GM12878 (cell line): ENCODE measurements at regions not wholly inside any gene's neighbourhood (a gene's known extent, or its start where the extent isn't known, plus 50 kb on each side); places are given as distances from the start of the nearest gene placed in this dataset.

ENCODE experiments used
- ATAC-seq: fragments of 200-7000 bp; cut with Tn5 transposase; 3 replicates; pipeline ENCODE4 v1.9.1; 2020; ENCODE audit warnings: mild to moderate bottlenecking, moderate library complexity
- BruUV-seq: library from RNA; stranded (reverse); fragments of 400-500 nt; replicated peaks from 2 replicates; lab custom pipeline; 2021; lab: Mats Ljungman, UMichigan
- CTCF ChIA-PET: fragments of 300-600 bp; sonication (Branson Sonifier 250); formaldehyde crosslinking; extraction: SDS; loops from one replicate; lab custom pipeline; 2021; ENCODE audit warnings: inconsistent platforms; lab: Yijun Ruan, JAX
- POLR2A ChIA-PET: fragments of 350-600 bp; formaldehyde crosslinking; extraction: SDS; loops from one replicate; lab custom pipeline; 2021; ENCODE audit warnings: inconsistent platforms; lab: Charles Lee
- RAD21 ChIA-PET: fragments of 300-600 bp; sonication (Branson Sonifier 250); formaldehyde crosslinking; loops from one replicate; lab custom pipeline; 2023; ENCODE audit warnings: antibody characterized with exemption; ENCODE audit not compliant: unreplicated experiment; lab: Charles Lee
- SMC1A ChIA-PET: fragments of 300-600 bp; sonication (Branson Sonifier 250); formaldehyde crosslinking; loops from one replicate; lab custom pipeline; 2023; ENCODE audit not compliant: unreplicated experiment, uncharacterized antibody; lab: Charles Lee
- DNase-seq: peaks from one replicate; pipeline ENCODE4 v3.0.0-alpha.2; 2011; ENCODE audit warnings: low read depth, low spot score
- FAIRE-seq: peaks from 3 replicates; lab custom pipeline; 2011; peaks lifted over from hg19 to GRCh38; lab: Jason Lieb, UNC
- H2AFZ ChIP-seq: 2 replicates; pipeline ENCODE4 v1.6.0; 2011; ENCODE audit warnings: low read depth, low read length, control low read depth; ENCODE audit not compliant: control insufficient read depth
- H3K27ac ChIP-seq: 2 replicates; pipeline ENCODE4 v1.5.1; 2011; ENCODE audit warnings: control low read depth; ENCODE audit not compliant: control insufficient read depth, insufficient read depth
- H3K27me3 ChIP-seq, 2 experiments: replicated peaks in 1 of 2; 2 replicates each; pipeline versions ENCODE4 v1.6.0 to v1.6.1; 2011; ENCODE audit warnings: low read length in 1 of 2; ENCODE audit not compliant: control insufficient read depth in 2 of 2, insufficient read depth in 2 of 2
- H3K36me3 ChIP-seq, 2 experiments: 2 replicates each; pipeline ENCODE4 v1.5.1; 2011; ENCODE audit warnings: low read length in 1 of 2; ENCODE audit not compliant: control insufficient read depth in 2 of 2, insufficient read depth in 2 of 2
- H3K4me1 ChIP-seq: 2 replicates; pipeline ENCODE4 v1.6.1; 2011; ENCODE audit warnings: mild to moderate bottlenecking, low read length, moderate library complexity, mixed read lengths; ENCODE audit not compliant: control insufficient read depth, insufficient read depth
- H3K4me2 ChIP-seq: 2 replicates; pipeline ENCODE4 v1.6.0; 2011; ENCODE audit warnings: control low read depth; ENCODE audit not compliant: control insufficient read depth, insufficient read depth
- H3K4me3 ChIP-seq: fragments of 200-600 bp; sonication (generic); 2 replicates; pipeline ENCODE4 v1.5.1; 2016
- H3K79me2 ChIP-seq: 2 replicates; pipeline ENCODE4 v1.6.0; 2011; ENCODE audit warnings: low read length; ENCODE audit not compliant: control insufficient read depth, insufficient read depth
- H3K9ac ChIP-seq: 2 replicates; pipeline ENCODE4 v1.8.0; 2011; ENCODE audit warnings: low read length, control low read depth, mixed read lengths; ENCODE audit not compliant: control insufficient read depth, insufficient read depth
- H3K9me3 ChIP-seq: replicated peaks from 3 replicates; pipeline ENCODE4 v1.5.1; 2011; ENCODE audit warnings: mild to moderate bottlenecking, low read length; ENCODE audit not compliant: control insufficient read depth, insufficient read depth
- H4K20me1 ChIP-seq: 2 replicates; pipeline ENCODE4 v1.6.0; 2011; ENCODE audit not compliant: control insufficient read depth, insufficient read depth
- ATF2 ChIP-seq: IDR thresholded peaks from 2 replicates; pipeline ENCODE4 v1.6.1; 2012; ENCODE audit warnings: low read length, inconsistent platforms
- ATF3 ChIP-seq: IDR thresholded peaks from 2 replicates; pipeline ENCODE4 v1.6.1; 2011; ENCODE audit warnings: low read depth, mild to moderate bottlenecking, low read length, moderate library complexity, borderline replicate concordance; ENCODE audit errors: extremely low read depth
- BCL11A ChIP-seq: IDR thresholded peaks from 2 replicates; pipeline ENCODE4 v1.6.1; 2011; ENCODE audit warnings: low read depth, low read length
- BHLHE40 ChIP-seq, 2 experiments: fragments of 450-650 bp in 1 of 2; IDR thresholded peaks; 2 replicates each; pipeline ENCODE4 v1.6.1; 2011 to 2017; ENCODE audit warnings: low read depth in 2 of 2, borderline replicate concordance in 1 of 2, improper control_type of control experiment in 1 of 2, low read length in 1 of 2, mild to moderate bottlenecking in 1 of 2
- BMI1 ChIP-seq: fragments of 450-650 bp; IDR thresholded peaks from 2 replicates; pipeline ENCODE4 v1.6.1; 2016; ENCODE audit warnings: mild to moderate bottlenecking, moderate library complexity, borderline replicate concordance
- EED ChIP-seq: sonication (generic); IDR thresholded peaks from 2 replicates; pipeline ENCODE4 v1.6.1; 2016; ENCODE audit warnings: antibody characterized with exemption, low read depth
- ESRRA ChIP-seq: IDR thresholded peaks from 2 replicates; pipeline ENCODE4 v1.6.1; 2012; ENCODE audit warnings: mild to moderate bottlenecking, low read length, improper control_type of control experiment
- PAX8 ChIP-seq: fragments of 450-650 bp; IDR thresholded peaks from 2 replicates; pipeline ENCODE4 v1.6.1; 2017; ENCODE audit warnings: mild to moderate bottlenecking, moderate library complexity
- RAD51 ChIP-seq: fragments of 450-650 bp; IDR thresholded peaks from 2 replicates; pipeline ENCODE4 v1.6.1; 2016; ENCODE audit warnings: moderate library complexity, mild to moderate bottlenecking, inconsistent platforms
- SKIL ChIP-seq: fragments of 450-650 bp; IDR thresholded peaks from 2 replicates; pipeline ENCODE4 v1.6.1; 2017; ENCODE audit warnings: mild to moderate bottlenecking, low read depth, inconsistent platforms; ENCODE audit not compliant: poor library complexity, severe bottlenecking
- YY1 ChIP-seq: IDR thresholded peaks from 2 replicates; pipeline ENCODE4 v1.6.1; 2011; ENCODE audit warnings: low read depth, mild to moderate bottlenecking, low read length
- ZNF592 ChIP-seq: fragments of 450-650 bp; IDR thresholded peaks from 2 replicates; pipeline ENCODE4 v1.6.1; 2017; ENCODE audit warnings: mild to moderate bottlenecking, moderate library complexity
- ZNF687 ChIP-seq: fragments of 450-650 bp; IDR thresholded peaks from 2 replicates; pipeline ENCODE4 v1.6.1; 2017; ENCODE audit warnings: mild to moderate bottlenecking, moderate library complexity
- WGBS: methylation state at CpG from one replicate; pipeline ENCODE4 v1.1.6; 2016; ENCODE audit warnings: low lambda C conversion rate; ENCODE audit not compliant: insufficient replicate concordance, insufficient coverage; ENCODE audit errors: missing lambda C conversion rate; 5-methylcytosine and 5-hydroxymethylcytosine counted together
- in situ Hi-C: fragments of 300-500 bp; cut with MboI; formaldehyde crosslinking; loops from 9 replicates; pipeline ENCODE4 v1.14.3; 2018; ENCODE audit warnings: mixed read lengths
- intact Hi-C: fragments of 100-400 bp; cut with micrococcal nuclease; formaldehyde crosslinking; loops from one replicate; pipeline ENCODE4 v1.14.2; 2022; ENCODE audit not compliant: unreplicated experiment

- Histone ChIP-seq H3K4me3 (no peak overlapping the region), H4K20me1 (no peaks in the 10 kb centered on the region), H3K36me3 (no peaks in the 10 kb centered on the region), H2AFZ (no peak overlapping the region), H3K4me2 (no peak overlapping the region), H3K27ac (no peak overlapping the region), H3K4me1 (no peaks in the 10 kb centered on the region), H3K9me3 (no peaks in the 10 kb centered on the region), H3K79me2 (no peaks in the 10 kb centered on the region), H3K9ac (no peak overlapping the region), H3K27me3 (no peaks in the 10 kb centered on the region)
- DNase-seq (no peak), FAIRE-seq (no peak), ATAC-seq (no peak)
- ChIA-PET POLR2A (no interaction called here), RAD21 (no interaction called here), SMC1A (no interaction called here), CTCF (no interaction called here)
- intact Hi-C loops = no loop called here
- no TSS peak for BruUV-seq
- WGBS = 0% methylated on average over 1 of the region's 1 CpG
- in situ Hi-C loops = no loop called here
- TF ChIP-seq ESRRA (no peak), EED (no peak), ZNF592 (no peak), ATF3 (no peak), YY1 (no peak), ZNF687 (no peak), BHLHE40 (IDR thresholded peaks at IDR 0.05; ENCODE audit: borderline replicate concordance in 1 of 2, low read depth in 2 of 2, low read length in 1 of 2) (no peak), SKIL (no peak), BCL11A (no peak), ATF2 (no peak), PAX8 (no peak), RAD51 (no peak), BMI1 (no peak)
These were observed 559.4 kb downstream of the COL12A1 start for GRCh38 chr6:74646461-74646860.
